PFSK-1 (cell line): ENCODE measurements at regions not wholly inside any gene's neighbourhood (a gene's known extent, or its start where the extent isn't known, plus 50 kb on each side); places are given as distances from the start of the nearest gene placed in this dataset.

Experiments
- FOXP2 ChIP-seq: optimal IDR thresholded peaks from 2 replicates; pipeline ENCODE3; 2011; ENCODE audit warnings: borderline replicate concordance, control low read depth, inconsistent platforms; ENCODE audit not compliant: insufficient read depth; ENCODE audit errors: extremely low read length, extremely low read depth
- POLR2AphosphoS5 ChIP-seq: IDR thresholded peaks from 2 replicates; pipeline ENCODE4 v1.6.1; 2012; ENCODE audit warnings: low read depth, mild to moderate bottlenecking, control low read depth, low read length, moderate library complexity
- REST ChIP-seq, 2 experiments: IDR thresholded peaks; 2 replicates each; pipeline versions ENCODE4 v1.6.1 to v1.8.0; 2011 to 2012; ENCODE audit warnings: low read depth in 2 of 2, low read length in 2 of 2, control low read depth in 1 of 2, inconsistent platforms in 1 of 2, mild to moderate bottlenecking in 1 of 2, moderate library complexity in 1 of 2; ENCODE audit not compliant: insufficient read depth in 1 of 2
- SIN3A ChIP-seq: IDR thresholded peaks from 2 replicates; pipeline ENCODE4 v1.6.1; 2012; ENCODE audit warnings: mild to moderate bottlenecking, low read length, moderate library complexity, borderline replicate concordance; ENCODE audit not compliant: insufficient read depth
- TAF1 ChIP-seq: IDR thresholded peaks from 2 replicates; pipeline ENCODE4 v1.6.1; 2012; ENCODE audit warnings: low read length, control low read depth, borderline replicate concordance; ENCODE audit not compliant: insufficient read depth

- TF ChIP-seq TAF1: no peak
- no peak for TF ChIP-seq POLR2AphosphoS5
- no peak for TF ChIP-seq REST (IDR thresholded peaks at IDR 0.05; ENCODE audit: insufficient read depth in 1 of 2, low read depth in 2 of 2, low read length in 2 of 2)
- TF ChIP-seq FOXP2: no peak
- TF ChIP-seq SIN3A: no peak
These were observed 201.8 kb upstream of the FOXF1 start for GRCh38 chr16:86308514-86308913.
